ENCODE measurements at regions not wholly inside any gene's neighbourhood (a gene's known extent, or its start where the extent isn't known, plus 50 kb on each side); places are given as distances from the start of the nearest gene placed in this dataset.

DNA sequence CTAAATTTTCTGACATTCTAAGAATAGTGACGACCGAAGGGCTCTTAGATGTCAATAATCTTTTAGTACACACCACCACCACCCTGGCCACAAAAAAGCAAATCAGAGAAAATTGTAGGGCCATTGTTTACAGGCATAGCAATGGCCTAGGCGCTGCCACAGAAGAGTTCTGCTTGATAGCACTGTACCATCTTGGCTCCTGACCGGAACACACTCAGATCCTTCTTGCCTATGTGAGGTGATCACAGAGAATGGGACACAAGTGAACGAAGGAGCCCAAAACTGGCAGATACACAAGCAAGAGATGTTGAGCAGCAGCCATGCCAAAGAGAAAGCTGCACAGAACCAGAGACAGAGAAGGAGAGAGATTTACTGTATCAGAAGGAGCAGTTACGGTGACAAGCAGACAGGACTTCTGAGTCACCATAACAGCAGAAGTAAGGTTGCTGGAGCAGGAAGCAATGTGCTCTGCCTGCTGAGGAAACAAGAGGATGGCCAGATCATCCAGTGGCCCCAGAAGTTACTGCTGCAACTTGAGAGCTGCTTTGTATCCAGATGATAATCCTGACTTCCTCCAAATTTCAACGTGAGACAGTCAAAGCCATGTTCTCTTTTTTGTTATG lies 105.2 kb downstream of the SLITRK6 start:
- no peaks in the 10 kb centered on the region for H3K36me3 ChIP-seq
- H3K9me3 ChIP-seq: no peaks in the 10 kb centered on the region
- no peak overlapping the region for H3K4me3 ChIP-seq
- TF ChIP-seq, protein P1, sequence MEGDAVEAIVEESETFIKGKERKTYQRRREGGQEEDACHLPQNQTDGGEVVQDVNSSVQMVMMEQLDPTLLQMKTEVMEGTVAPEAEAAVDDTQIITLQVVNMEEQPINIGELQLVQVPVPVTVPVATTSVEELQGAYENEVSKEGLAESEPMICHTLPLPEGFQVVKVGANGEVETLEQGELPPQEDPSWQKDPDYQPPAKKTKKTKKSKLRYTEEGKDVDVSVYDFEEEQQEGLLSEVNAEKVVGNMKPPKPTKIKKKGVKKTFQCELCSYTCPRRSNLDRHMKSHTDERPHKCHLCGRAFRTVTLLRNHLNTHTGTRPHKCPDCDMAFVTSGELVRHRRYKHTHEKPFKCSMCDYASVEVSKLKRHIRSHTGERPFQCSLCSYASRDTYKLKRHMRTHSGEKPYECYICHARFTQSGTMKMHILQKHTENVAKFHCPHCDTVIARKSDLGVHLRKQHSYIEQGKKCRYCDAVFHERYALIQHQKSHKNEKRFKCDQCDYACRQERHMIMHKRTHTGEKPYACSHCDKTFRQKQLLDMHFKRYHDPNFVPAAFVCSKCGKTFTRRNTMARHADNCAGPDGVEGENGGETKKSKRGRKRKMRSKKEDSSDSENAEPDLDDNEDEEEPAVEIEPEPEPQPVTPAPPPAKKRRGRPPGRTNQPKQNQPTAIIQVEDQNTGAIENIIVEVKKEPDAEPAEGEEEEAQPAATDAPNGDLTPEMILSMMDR (IDR thresholded peaks at IDR 0.05): no peak
- DNase-seq: no peak
- H3K27ac ChIP-seq: no peak overlapping the region
- H3K4me1 ChIP-seq: no peaks in the 10 kb centered on the region
- no peaks in the 10 kb centered on the region for H3K27me3 ChIP-seq
- no peak overlapping the region for H3K9ac ChIP-seq (ENCODE audit: low read depth in 2 of 2, low read length in 2 of 2)
- intact Hi-C loops (cut with DNase I): no loop called here

DNA sequence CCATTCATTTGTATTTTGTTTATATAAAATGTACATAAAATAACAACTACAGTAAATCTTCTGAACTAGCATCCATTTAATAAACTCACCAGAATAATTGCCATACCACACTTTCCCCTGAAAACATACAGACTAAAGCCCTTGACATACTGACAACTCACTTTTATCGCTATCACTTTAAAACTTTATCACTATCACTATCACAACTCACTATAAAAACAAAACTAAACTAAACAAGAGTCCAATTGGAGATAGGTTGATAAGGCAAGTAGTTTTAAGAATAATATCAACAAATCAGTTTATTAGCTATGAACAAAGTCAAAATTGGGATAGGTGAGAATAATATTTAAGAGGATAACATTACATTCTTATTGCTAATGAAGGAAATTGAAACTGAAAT lies 108.9 kb downstream of the SLITRK6 start:
- Histone ChIP-seq H3K36me3 (no peaks in the 10 kb centered on the region), H3K9me3 (no peaks in the 10 kb centered on the region), H3K4me3 (no peak overlapping the region), H3K27me3 (no peaks in the 10 kb centered on the region), H3K27ac (no peak overlapping the region), H3K9ac (ENCODE audit: low read depth in 2 of 2, low read length in 2 of 2) (no peak overlapping the region), H3K4me1 (no peaks in the 10 kb centered on the region)
- intact Hi-C loops (cut with DNase I): no loop called here
- TF ChIP-seq, protein P1 (IDR thresholded peaks at IDR 0.05): no peak
- DNase-seq: no peak

DNA sequence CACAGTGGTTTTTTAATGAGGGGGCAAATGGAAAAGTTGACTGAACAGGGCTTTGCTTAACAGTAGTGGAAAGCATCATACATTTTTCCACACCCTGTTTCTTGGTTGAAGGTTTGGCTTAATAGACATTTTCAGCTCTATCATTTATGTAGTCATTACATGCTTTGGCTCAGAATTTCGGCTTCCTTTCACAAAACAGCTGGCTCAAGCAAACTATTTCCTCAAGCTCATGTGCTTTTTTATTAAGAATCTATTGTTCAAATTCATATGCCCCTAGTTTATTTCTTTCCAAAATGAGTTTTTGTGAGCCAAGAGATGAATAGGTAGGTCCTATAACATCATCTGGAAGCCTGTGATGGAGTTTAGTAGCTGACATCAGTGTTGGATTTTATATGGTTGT lies 113.8 kb downstream of the SLITRK6 start:
- TF ChIP-seq, protein P1 (IDR thresholded peaks at IDR 0.05): no peak
- no peak overlapping the region for H3K27ac ChIP-seq
- intact Hi-C loops (cut with DNase I): no loop called here

DNA sequence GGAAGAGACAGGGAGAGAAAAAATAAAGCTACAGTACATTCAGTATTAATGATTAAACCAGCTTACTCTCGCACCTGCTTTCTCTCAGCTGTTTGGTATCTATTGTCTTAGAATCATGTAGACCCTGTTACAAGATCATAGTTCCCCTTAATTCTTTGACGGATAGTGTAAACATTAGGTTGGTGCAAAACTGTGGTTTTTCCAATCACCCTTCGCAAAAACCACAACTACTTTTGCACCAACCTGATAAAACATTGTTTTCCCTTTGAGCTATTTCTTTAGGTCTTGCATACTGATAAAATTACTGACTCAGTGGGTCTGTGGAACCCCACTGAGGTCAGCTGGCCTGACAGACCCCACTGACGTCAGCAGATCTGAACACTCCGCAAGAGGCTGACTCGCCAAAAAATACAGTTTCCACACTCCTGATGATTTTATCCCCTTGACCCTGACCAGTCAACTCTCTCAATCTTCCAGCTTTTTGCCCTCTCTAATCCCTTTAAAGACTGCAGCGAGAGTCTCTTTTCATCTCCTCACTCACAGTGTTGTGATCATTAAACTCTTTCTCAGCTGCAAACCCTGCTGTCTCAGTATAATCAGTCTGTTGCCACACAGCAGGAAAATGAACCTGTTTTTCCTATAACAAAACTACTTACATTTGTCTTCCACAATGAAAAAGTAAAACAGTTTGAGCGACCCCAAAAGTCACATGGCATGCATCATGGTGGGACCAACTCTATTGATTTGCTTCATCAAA lies 123.9 kb downstream of the SLITRK6 start:
- intact Hi-C loops (cut with DNase I): no loop called here
- Histone ChIP-seq H3K9me3 (no peaks in the 10 kb centered on the region), H3K9ac (ENCODE audit: low read depth in 2 of 2, low read length in 2 of 2) (no peak overlapping the region), H3K4me3 (no peak overlapping the region), H3K4me1 (no peaks in the 10 kb centered on the region), H3K27me3 (no peaks in the 10 kb centered on the region), H3K36me3 (no peaks in the 10 kb centered on the region), H3K27ac (no peak overlapping the region)
- TF ChIP-seq, protein P1 (IDR thresholded peaks at IDR 0.05): no peak
- DNase-seq: no peak

More for the DNA sequence above, 113.8 kb downstream of the SLITRK6 start:
- H3K27me3 ChIP-seq: no peaks in the 10 kb centered on the region
- H3K36me3 ChIP-seq: no peaks in the 10 kb centered on the region
- no peak overlapping the region for H3K4me3 ChIP-seq
- H3K9ac ChIP-seq (ENCODE audit: low read depth in 2 of 2, low read length in 2 of 2): no peak overlapping the region
- H3K9me3 ChIP-seq: no peaks in the 10 kb centered on the region
- no peak for DNase-seq
- no peaks in the 10 kb centered on the region for H3K4me1 ChIP-seq

DNA sequence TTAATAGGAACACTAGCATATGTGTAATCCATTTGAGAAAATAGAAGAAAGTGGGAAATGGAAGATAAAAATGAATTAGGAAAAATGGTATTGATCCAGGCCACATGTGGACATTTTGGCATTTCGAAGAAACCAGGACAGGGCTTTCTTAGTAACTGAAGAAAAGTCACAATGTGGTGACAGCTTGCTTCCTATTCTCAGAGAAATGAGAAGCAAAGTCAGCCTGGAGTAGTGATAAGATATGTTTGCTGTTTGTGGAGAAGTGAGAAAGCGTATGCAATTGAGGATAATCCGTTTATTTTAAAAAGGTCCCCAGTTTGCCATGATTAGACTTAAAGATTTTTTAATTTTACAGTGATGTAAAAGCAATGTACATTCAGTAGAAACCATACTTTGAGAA lies 127.9 kb downstream of the SLITRK6 start:
- no peak for DNase-seq
- no peaks in the 10 kb centered on the region for H3K36me3 ChIP-seq
- no peaks in the 10 kb centered on the region for H3K4me1 ChIP-seq
- H3K27me3 ChIP-seq: no peaks in the 10 kb centered on the region
- H3K4me3 ChIP-seq: no peak overlapping the region
- H3K9ac ChIP-seq (ENCODE audit: low read depth in 2 of 2, low read length in 2 of 2): no peak overlapping the region
- TF ChIP-seq, protein P1 (IDR thresholded peaks at IDR 0.05): no peak
- H3K9me3 ChIP-seq: no peaks in the 10 kb centered on the region
- no peak overlapping the region for H3K27ac ChIP-seq
- intact Hi-C loops (cut with DNase I): no loop called here
